MM.1S (cell line): ENCODE measurements at regions not wholly inside any gene's neighbourhood (a gene's known extent, or its start where the extent isn't known, plus 50 kb on each side); places are given as distances from the start of the nearest gene placed in this dataset.

Experiments used
- EZH2 ChIP-seq: fragments of 300-600 bp; sonication (generic); optimal IDR thresholded peaks from 2 replicates; pipeline ENCODE3; 2017; ENCODE audit warnings: low read depth, mild to moderate bottlenecking, antibody characterized with exemption, low read length, mixed read lengths
- EZH2phosphoT487 ChIP-seq: fragments of 300-600 bp; sonication (generic); IDR thresholded peaks from 2 replicates; pipeline ENCODE4 v1.6.1; 2018; ENCODE audit warnings: antibody characterized with exemption, low read length

DNA sequence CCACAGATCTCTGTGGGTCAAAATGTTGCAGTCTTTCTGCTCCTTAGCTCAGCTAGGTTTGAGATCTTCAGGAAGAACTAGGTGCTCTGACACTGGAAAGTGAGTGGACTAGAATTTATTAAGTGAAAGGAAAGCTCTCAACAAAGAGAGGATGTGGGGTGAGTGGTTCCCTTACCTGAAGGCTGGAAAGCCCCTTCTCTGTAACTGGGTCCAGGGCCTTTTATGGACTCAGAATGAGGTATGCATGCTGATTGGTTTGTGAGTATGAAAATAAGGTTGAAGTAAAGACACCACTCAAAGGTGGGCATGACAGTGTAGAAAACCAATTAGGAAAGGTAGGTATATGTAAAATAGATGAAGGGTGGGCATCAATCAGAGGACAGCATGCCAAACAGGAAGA lies 485.5 kb downstream of the CD109 start:
- TF ChIP-seq EZH2 (no peak), EZH2phosphoT487 (no peak)
